SK-N-SH (cell line): ENCODE measurements at regions not wholly inside any gene's neighbourhood (a gene's known extent, or its start where the extent isn't known, plus 50 kb on each side); places are given as distances from the start of the nearest gene placed in this dataset.

Experiments used
- EP300 ChIP-seq, 2 experiments: IDR thresholded peaks; 2 replicates each; pipeline versions ENCODE4 v1.4.0 to v1.6.1; 2012; ENCODE audit warnings: borderline replicate concordance in 1 of 2, low read depth in 1 of 2, low read length in 1 of 2
- GABPA ChIP-seq: IDR thresholded peaks from 2 replicates; pipeline ENCODE4 v1.4.0; 2012; ENCODE audit warnings: low read depth, mild to moderate bottlenecking
- NFIC ChIP-seq: IDR thresholded peaks from 2 replicates; pipeline ENCODE4 v1.4.0; 2012; ENCODE audit warnings: borderline replicate concordance
- POLR2AphosphoS5 ChIP-seq: IDR thresholded peaks from 2 replicates; pipeline ENCODE4 v1.6.1; 2012; ENCODE audit warnings: low read depth, low read length
- TCF12 ChIP-seq: IDR thresholded peaks from 2 replicates; pipeline ENCODE4 v1.4.0; 2012
- YY1 ChIP-seq: IDR thresholded peaks from 2 replicates; pipeline ENCODE4 v1.4.0; 2012; ENCODE audit warnings: low read depth, mild to moderate bottlenecking
- TF ChIP-seq, protein P1 (sequence below): IDR thresholded peaks from 2 replicates; pipeline ENCODE4 v1.4.0; 2012; ENCODE audit warnings: low read depth, borderline replicate concordance
- TF ChIP-seq, protein P2 (sequence below): fragments of 200-600 bp; sonication (generic); IDR thresholded peaks from 2 replicates; pipeline ENCODE4 v1.6.1; 2017; ENCODE audit warnings: antibody characterized with exemption, mild to moderate bottlenecking, moderate library complexity
- TF ChIP-seq, protein P3 (sequence below): IDR thresholded peaks from 2 replicates; pipeline ENCODE4 v1.6.1; 2012; ENCODE audit warnings: mild to moderate bottlenecking, low read depth, low read length, moderate library complexity

DNA sequence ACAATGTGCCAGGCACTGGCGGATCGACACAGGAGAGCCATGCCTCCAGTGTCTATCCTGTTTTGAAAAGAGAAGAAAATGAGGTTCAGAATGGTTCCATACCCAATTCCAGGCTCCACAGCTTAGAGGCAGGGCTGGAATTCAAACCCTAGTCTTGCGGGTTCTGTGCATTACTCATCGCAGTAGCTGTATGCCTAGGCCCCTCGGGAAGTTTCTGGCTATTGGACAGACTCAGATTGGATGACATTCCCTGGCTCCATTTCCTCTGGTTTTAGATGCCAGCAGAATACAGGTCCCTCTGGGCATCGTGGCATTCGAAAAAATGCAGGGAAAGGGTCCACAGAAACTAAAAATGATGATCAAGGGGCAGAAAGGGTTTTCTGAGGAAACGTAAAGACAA, 184.7 kb downstream of the COPRS start:
- TF ChIP-seq, protein P1, sequence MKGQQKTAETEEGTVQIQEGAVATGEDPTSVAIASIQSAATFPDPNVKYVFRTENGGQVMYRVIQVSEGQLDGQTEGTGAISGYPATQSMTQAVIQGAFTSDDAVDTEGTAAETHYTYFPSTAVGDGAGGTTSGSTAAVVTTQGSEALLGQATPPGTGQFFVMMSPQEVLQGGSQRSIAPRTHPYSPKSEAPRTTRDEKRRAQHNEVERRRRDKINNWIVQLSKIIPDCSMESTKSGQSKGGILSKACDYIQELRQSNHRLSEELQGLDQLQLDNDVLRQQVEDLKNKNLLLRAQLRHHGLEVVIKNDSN = no peak
- TF ChIP-seq EP300 (IDR thresholded peaks at IDR 0.05; ENCODE audit: borderline replicate concordance in 1 of 2, low read depth in 1 of 2, low read length in 1 of 2) = peak in 1 of 2 experiments; percentile 83; a peak in 2 of 4 replicates
- TF ChIP-seq, protein P2, sequence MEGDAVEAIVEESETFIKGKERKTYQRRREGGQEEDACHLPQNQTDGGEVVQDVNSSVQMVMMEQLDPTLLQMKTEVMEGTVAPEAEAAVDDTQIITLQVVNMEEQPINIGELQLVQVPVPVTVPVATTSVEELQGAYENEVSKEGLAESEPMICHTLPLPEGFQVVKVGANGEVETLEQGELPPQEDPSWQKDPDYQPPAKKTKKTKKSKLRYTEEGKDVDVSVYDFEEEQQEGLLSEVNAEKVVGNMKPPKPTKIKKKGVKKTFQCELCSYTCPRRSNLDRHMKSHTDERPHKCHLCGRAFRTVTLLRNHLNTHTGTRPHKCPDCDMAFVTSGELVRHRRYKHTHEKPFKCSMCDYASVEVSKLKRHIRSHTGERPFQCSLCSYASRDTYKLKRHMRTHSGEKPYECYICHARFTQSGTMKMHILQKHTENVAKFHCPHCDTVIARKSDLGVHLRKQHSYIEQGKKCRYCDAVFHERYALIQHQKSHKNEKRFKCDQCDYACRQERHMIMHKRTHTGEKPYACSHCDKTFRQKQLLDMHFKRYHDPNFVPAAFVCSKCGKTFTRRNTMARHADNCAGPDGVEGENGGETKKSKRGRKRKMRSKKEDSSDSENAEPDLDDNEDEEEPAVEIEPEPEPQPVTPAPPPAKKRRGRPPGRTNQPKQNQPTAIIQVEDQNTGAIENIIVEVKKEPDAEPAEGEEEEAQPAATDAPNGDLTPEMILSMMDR = no peak
- TF ChIP-seq TCF12 = peak; percentile 88
- TF ChIP-seq, protein P3, sequence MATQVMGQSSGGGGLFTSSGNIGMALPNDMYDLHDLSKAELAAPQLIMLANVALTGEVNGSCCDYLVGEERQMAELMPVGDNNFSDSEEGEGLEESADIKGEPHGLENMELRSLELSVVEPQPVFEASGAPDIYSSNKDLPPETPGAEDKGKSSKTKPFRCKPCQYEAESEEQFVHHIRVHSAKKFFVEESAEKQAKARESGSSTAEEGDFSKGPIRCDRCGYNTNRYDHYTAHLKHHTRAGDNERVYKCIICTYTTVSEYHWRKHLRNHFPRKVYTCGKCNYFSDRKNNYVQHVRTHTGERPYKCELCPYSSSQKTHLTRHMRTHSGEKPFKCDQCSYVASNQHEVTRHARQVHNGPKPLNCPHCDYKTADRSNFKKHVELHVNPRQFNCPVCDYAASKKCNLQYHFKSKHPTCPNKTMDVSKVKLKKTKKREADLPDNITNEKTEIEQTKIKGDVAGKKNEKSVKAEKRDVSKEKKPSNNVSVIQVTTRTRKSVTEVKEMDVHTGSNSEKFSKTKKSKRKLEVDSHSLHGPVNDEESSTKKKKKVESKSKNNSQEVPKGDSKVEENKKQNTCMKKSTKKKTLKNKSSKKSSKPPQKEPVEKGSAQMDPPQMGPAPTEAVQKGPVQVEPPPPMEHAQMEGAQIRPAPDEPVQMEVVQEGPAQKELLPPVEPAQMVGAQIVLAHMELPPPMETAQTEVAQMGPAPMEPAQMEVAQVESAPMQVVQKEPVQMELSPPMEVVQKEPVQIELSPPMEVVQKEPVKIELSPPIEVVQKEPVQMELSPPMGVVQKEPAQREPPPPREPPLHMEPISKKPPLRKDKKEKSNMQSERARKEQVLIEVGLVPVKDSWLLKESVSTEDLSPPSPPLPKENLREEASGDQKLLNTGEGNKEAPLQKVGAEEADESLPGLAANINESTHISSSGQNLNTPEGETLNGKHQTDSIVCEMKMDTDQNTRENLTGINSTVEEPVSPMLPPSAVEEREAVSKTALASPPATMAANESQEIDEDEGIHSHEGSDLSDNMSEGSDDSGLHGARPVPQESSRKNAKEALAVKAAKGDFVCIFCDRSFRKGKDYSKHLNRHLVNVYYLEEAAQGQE = peak; percentile 59; the same call in 1 of the 2 replicates
- no peak for TF ChIP-seq GABPA
- peak; percentile 91 for TF ChIP-seq NFIC
- no peak for TF ChIP-seq YY1
- no peak; the same call in 1 of the 2 replicates for TF ChIP-seq POLR2AphosphoS5
